HCT116 (cell line): ENCODE measurements at regions not wholly inside any gene's neighbourhood (a gene's known extent, or its start where the extent isn't known, plus 50 kb on each side); places are given as distances from the start of the nearest gene placed in this dataset.

Source experiments
- ATAC-seq: fragments of 200-7000 bp; cut with Tn5 transposase; 2 replicates; pipeline ENCODE4 v1.9.1; 2020; ENCODE audit warnings: mild to moderate bottlenecking, moderate library complexity
- BruUV-seq: library from RNA; stranded (reverse); fragments of 400-500 nt; replicated peaks from 2 replicates; lab custom pipeline; 2021; lab: Mats Ljungman, UMichigan
- CTCF ChIA-PET: fragments of 300-600 bp; sonication (Branson Sonifier 250); formaldehyde crosslinking; loops from one replicate; lab custom pipeline; 2021; ENCODE audit warnings: antibody characterized with exemption; lab: Charles Lee
- POLR2A ChIA-PET: fragments of 300-600, 350-600 bp; sonication (Branson Sonifier 250); formaldehyde crosslinking; loops from one replicate; lab custom pipeline; 2021; ENCODE audit warnings: antibody characterized with exemption; lab: Charles Lee
- RAD21 ChIA-PET, 2 experiments: fragments of 300-600 bp; sonication (Branson Sonifier 250); formaldehyde crosslinking; loops; one replicate each; lab custom pipeline; 2023; ENCODE audit warnings: low total read pairs in 2 of 2; ENCODE audit not compliant: uncharacterized antibody in 2 of 2, unreplicated experiment in 2 of 2, low non-redundant PET in 1 of 2; lab: Charles Lee
- DNase-seq: peaks from one replicate; pipeline ENCODE4 v3.0.0-alpha.2; 2010; ENCODE audit warnings: low read depth, low spot score
- H2AFZ ChIP-seq: fragments of 200-600 bp; shearing (Covaris generic), sonication (generic); 2 replicates; pipeline ENCODE4 v1.6.1; 2017; ENCODE audit warnings: low read depth, mixed run types, mixed read lengths, antibody characterized with exemption, low read length; ENCODE audit not compliant: poor library complexity, severe bottlenecking
- H3K27ac ChIP-seq: 2 replicates; pipeline ENCODE4 v1.5.1; 2012; ENCODE audit warnings: low read depth, low read length
- H3K27me3 ChIP-seq: fragments of 200-600 bp; sonication (generic); 2 replicates; pipeline ENCODE4 v1.6.1; 2016; ENCODE audit warnings: mixed run types, low read length, mixed read lengths; ENCODE audit not compliant: insufficient read depth
- H3K36me3 ChIP-seq, 2 experiments: fragments of 200-500 bp in 1 of 2; fragments of 200-600 bp in 1 of 2; sonication (Bioruptor generic) in 1 of 2; sonication (generic) in 1 of 2; 2 replicates each; pipeline versions ENCODE4 v1.5.1 to v1.6.1; 2014 to 2016; ENCODE audit warnings: low read length in 2 of 2, inconsistent platforms in 1 of 2, mixed read lengths in 1 of 2, mixed run types in 1 of 2; ENCODE audit not compliant: insufficient read depth in 2 of 2, control insufficient read depth in 1 of 2
- H3K4me1 ChIP-seq, 2 experiments: fragments of 200-600 bp in 1 of 2; sonication (generic) in 1 of 2; 2 replicates each; pipeline versions ENCODE4 v1.5.1 to v1.6.1; 2012 to 2017; ENCODE audit warnings: low read length in 2 of 2, inconsistent platforms in 1 of 2, mild to moderate bottlenecking in 1 of 2, mixed read lengths in 1 of 2, mixed run types in 1 of 2, moderate library complexity in 1 of 2; ENCODE audit not compliant: insufficient read depth in 2 of 2, control insufficient read depth in 1 of 2
- H3K4me2 ChIP-seq: fragments of 200-600 bp; sonication (generic); 2 replicates; pipeline ENCODE4 v1.6.1; 2017; ENCODE audit warnings: mixed run types, low read length, mixed read lengths
- H3K4me3 ChIP-seq, 2 experiments: fragments of 200-600 bp in 1 of 2; sonication (generic) in 1 of 2; replicated peaks in 1 of 2; 2 replicates each; pipeline ENCODE4 v1.5.1; 2011 to 2016; ENCODE audit warnings: low read length in 2 of 2, control low read depth in 1 of 2, low read depth in 1 of 2, mild to moderate bottlenecking in 1 of 2, mixed read lengths in 1 of 2, mixed run types in 1 of 2
- H3K79me2 ChIP-seq: fragments of 200-600 bp; sonication (generic); 2 replicates; pipeline ENCODE4 v1.6.1; 2017; ENCODE audit warnings: mild to moderate bottlenecking, mixed run types, low read length, moderate library complexity, mixed read lengths; ENCODE audit not compliant: insufficient read depth
- H3K9ac ChIP-seq: fragments of 200-600 bp; sonication (generic); 2 replicates; pipeline ENCODE4 v1.6.1; 2016; ENCODE audit warnings: low read length, mixed read lengths
- H3K9me2 ChIP-seq: fragments of 200-600 bp; sonication (generic), shearing (Covaris generic); 2 replicates; pipeline ENCODE4 v1.6.1; 2017; ENCODE audit warnings: mixed run types, mild to moderate bottlenecking, moderate library complexity; ENCODE audit not compliant: insufficient read depth
- H3K9me3 ChIP-seq, 2 experiments: fragments of 200-500 bp in 1 of 2; fragments of 200-600 bp in 1 of 2; sonication (Bioruptor generic) in 1 of 2; sonication (generic) in 1 of 2; 2 replicates each; pipeline ENCODE4 v1.6.1; 2014 to 2017; ENCODE audit warnings: low read length in 2 of 2, mixed read lengths in 2 of 2, inconsistent platforms in 1 of 2, low read depth in 1 of 2, mild to moderate bottlenecking in 1 of 2, mixed run types in 1 of 2, moderate library complexity in 1 of 2; ENCODE audit not compliant: control insufficient read depth in 1 of 2, insufficient read depth in 1 of 2
- H4K20me1 ChIP-seq: fragments of 200-600 bp; sonication (generic), shearing (Covaris generic); 2 replicates; pipeline ENCODE4 v1.6.1; 2017; ENCODE audit warnings: mixed run types, mild to moderate bottlenecking, moderate library complexity; ENCODE audit not compliant: insufficient read depth
- CBX3 ChIP-seq: IDR thresholded peaks from 2 replicates; pipeline ENCODE4 v1.6.1; 2012; ENCODE audit warnings: low read depth
- ELF1 ChIP-seq: IDR thresholded peaks from 2 replicates; pipeline ENCODE4 v1.6.1; 2012; ENCODE audit warnings: low read depth, borderline replicate concordance
- EZH2phosphoT487 ChIP-seq: fragments of 200-600 bp; IDR thresholded peaks from 2 replicates; pipeline ENCODE4 v1.6.1; 2018; ENCODE audit warnings: antibody characterized with exemption, borderline replicate concordance
- FOSL1 ChIP-seq: IDR thresholded peaks from 2 replicates; pipeline ENCODE4 v1.6.1; 2012; ENCODE audit warnings: low read depth
- RAD21 ChIP-seq: IDR thresholded peaks from 2 replicates; pipeline ENCODE4 v1.6.1; 2012; ENCODE audit warnings: low read depth, mild to moderate bottlenecking
- SP1 ChIP-seq: IDR thresholded peaks from 2 replicates; pipeline ENCODE4 v1.6.1; 2012; ENCODE audit warnings: low read depth
- SRF ChIP-seq: IDR thresholded peaks from 2 replicates; pipeline ENCODE4 v1.6.1; 2012; ENCODE audit warnings: low read depth
- TCF7L2 ChIP-seq: IDR thresholded peaks from 2 replicates; pipeline ENCODE4 v1.7.0; 2011; ENCODE audit warnings: borderline replicate concordance, inconsistent platforms; ENCODE audit not compliant: insufficient read depth, insufficient read length; ENCODE audit errors: extremely low read depth
- ZNF274 ChIP-seq: fragments of 200-500 bp; sonication (Bioruptor generic); IDR thresholded peaks from 2 replicates; pipeline ENCODE4 v1.6.1; 2014; ENCODE audit warnings: mild to moderate bottlenecking, low read depth, low read length, inconsistent platforms
- intact Hi-C: fragments of 100-400 bp; cut with micrococcal nuclease; formaldehyde crosslinking; loops from 2 replicates; pipeline ENCODE4 v1.10.0; 2022
- TF ChIP-seq, protein P1 (sequence below): IDR thresholded peaks from 2 replicates; pipeline ENCODE4 v1.6.1; 2012
- TF ChIP-seq, protein P2 (sequence below), 3 experiments: fragments of 200-600 bp in 1 of 3; sonication (generic) in 1 of 3; IDR thresholded peaks in 2 of 3; conservative IDR thresholded peaks in 1 of 3; 2 replicates each; pipeline ENCODE4 v1.5.1; 2012 to 2017; ENCODE audit warnings: low read depth in 2 of 3, low read length in 2 of 3, antibody characterized with exemption in 1 of 3, borderline replicate concordance in 1 of 3, control low read depth in 1 of 3, mild to moderate bottlenecking in 1 of 3, mixed read lengths in 1 of 3, mixed run types in 1 of 3, moderate library complexity in 1 of 3; ENCODE audit not compliant: insufficient read depth in 1 of 3

DNA sequence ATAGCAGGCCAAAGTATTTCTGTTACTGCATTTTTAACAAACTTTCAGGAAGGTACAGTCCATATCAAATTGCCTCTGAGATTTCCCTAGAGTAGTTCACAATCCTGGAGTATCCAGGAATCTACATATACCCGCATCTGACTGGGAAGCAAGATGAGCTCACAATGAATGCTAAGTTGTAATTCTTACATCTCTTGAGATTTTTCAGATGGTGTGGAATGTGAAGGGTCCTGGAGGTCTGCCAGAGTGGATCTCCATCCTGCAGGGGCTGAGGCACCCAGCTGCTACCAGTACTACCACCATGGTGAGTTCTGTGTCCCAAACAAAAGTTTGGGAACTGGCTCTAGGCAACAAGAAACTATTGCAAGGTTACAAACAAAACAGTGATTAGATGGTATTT, 156.7 kb upstream of the CCDC54 start:
- H3K4me2 ChIP-seq = no peak overlapping the region
- H4K20me1 ChIP-seq = no peaks in the 10 kb centered on the region
- H3K9ac ChIP-seq = no peak overlapping the region
- H3K27ac ChIP-seq = no peak overlapping the region
- BruUV-seq = no TSS peak
- H3K4me3 ChIP-seq = no peak overlapping the region
- no peak for TF ChIP-seq RAD21
- no peak for TF ChIP-seq FOSL1
- no peak for TF ChIP-seq EZH2phosphoT487
- no peak for TF ChIP-seq ZNF274
- no peak for TF ChIP-seq SP1
- H3K27me3 ChIP-seq = no peaks in the 10 kb centered on the region
- peaks cover 27 to 35% of the 10 kb centered on the region in 2 experiments for H3K4me1 ChIP-seq
- no peak overlapping the region for H2AFZ ChIP-seq
- CTCF ChIA-PET = no interaction called here
- H3K9me2 ChIP-seq = no peaks in the 10 kb centered on the region
- H3K79me2 ChIP-seq = no peaks in the 10 kb centered on the region
- POLR2A ChIA-PET = no interaction called here
- no peak for ATAC-seq
- intact Hi-C loops = no loop called here
- no peaks in the 10 kb centered on the region for H3K9me3 ChIP-seq
- DNase-seq = no peak
- H3K36me3 ChIP-seq = no peaks in the 10 kb centered on the region
- RAD21 ChIA-PET = no interaction called here

DNA sequence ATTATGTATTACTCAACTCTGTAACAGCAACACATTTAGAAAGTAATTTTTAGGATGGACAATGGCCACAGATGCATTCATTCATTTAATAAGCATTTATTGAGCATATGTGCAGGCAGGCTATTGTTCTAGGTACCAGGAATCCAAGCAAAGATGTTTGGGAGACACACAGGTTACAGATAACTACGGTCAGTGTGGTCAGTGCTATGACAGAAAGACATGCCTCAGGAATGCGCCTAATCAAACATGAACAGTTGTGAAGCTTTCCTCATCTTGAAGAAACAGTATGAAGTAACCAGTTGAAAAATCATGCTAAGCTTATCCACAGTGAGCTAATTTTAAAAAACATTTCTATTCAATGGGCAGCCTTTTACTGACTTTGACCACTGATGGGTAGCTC, 155.4 kb upstream of the CCDC54 start:
- Histone ChIP-seq H3K9me3 (no peaks in the 10 kb centered on the region), H3K9me2 (no peaks in the 10 kb centered on the region), H3K4me3 (no peak overlapping the region), H3K27me3 (no peaks in the 10 kb centered on the region), H3K27ac (no peak overlapping the region), H2AFZ (no peak overlapping the region), H3K9ac (no peak overlapping the region), H3K79me2 (no peaks in the 10 kb centered on the region), H4K20me1 (no peaks in the 10 kb centered on the region), H3K36me3 (no peaks in the 10 kb centered on the region), H3K4me2 (no peak overlapping the region), H3K4me1 (peaks cover 14 to 22% of the 10 kb centered on the region in 2 experiments)
- BruUV-seq = no TSS peak
- ChIA-PET POLR2A (no interaction called here), CTCF (interaction anchor here (0.8 kb wide), 1 partner anchor 663 kb away, joined by 3 read pairs; no protein-coding TSS in a partner anchor), RAD21 (no interaction called here)
- TF ChIP-seq, protein P1, sequence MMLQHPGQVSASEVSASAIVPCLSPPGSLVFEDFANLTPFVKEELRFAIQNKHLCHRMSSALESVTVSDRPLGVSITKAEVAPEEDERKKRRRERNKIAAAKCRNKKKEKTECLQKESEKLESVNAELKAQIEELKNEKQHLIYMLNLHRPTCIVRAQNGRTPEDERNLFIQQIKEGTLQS = no peak
- TF ChIP-seq, protein P2, sequence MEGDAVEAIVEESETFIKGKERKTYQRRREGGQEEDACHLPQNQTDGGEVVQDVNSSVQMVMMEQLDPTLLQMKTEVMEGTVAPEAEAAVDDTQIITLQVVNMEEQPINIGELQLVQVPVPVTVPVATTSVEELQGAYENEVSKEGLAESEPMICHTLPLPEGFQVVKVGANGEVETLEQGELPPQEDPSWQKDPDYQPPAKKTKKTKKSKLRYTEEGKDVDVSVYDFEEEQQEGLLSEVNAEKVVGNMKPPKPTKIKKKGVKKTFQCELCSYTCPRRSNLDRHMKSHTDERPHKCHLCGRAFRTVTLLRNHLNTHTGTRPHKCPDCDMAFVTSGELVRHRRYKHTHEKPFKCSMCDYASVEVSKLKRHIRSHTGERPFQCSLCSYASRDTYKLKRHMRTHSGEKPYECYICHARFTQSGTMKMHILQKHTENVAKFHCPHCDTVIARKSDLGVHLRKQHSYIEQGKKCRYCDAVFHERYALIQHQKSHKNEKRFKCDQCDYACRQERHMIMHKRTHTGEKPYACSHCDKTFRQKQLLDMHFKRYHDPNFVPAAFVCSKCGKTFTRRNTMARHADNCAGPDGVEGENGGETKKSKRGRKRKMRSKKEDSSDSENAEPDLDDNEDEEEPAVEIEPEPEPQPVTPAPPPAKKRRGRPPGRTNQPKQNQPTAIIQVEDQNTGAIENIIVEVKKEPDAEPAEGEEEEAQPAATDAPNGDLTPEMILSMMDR (IDR thresholded peaks at IDR 0.05 in 2 of 3, conservative IDR thresholded peaks at IDR 0.05 in 1 of 3; ENCODE audit: borderline replicate concordance in 1 of 3, insufficient read depth in 1 of 3, low read depth in 2 of 3, low read length in 2 of 3) = no peak
- no peak for TF ChIP-seq ELF1
- no peak for TF ChIP-seq SRF
- no peak for TF ChIP-seq FOSL1
- TF ChIP-seq TCF7L2 = no peak
- no peak for TF ChIP-seq EZH2phosphoT487
- no peak for TF ChIP-seq CBX3
- intact Hi-C loops = no loop called here
- no peak for DNase-seq
- no peak for ATAC-seq
